Right renal pelvis (tissue), 4 donors: ENCODE measurements at regions not wholly inside any gene's neighbourhood (a gene's known extent, or its start where the extent isn't known, plus 50 kb on each side); places are given as distances from the start of the nearest gene placed in this dataset.

Source experiments
- DNase-seq, 4 donors: peaks; one replicate each; pipeline ENCODE4 v3.0.0-alpha.2; 2013; ENCODE audit warnings: low read depth in 4 of 4, low spot score in 3 of 4, missing footprints in 1 of 4

DNA sequence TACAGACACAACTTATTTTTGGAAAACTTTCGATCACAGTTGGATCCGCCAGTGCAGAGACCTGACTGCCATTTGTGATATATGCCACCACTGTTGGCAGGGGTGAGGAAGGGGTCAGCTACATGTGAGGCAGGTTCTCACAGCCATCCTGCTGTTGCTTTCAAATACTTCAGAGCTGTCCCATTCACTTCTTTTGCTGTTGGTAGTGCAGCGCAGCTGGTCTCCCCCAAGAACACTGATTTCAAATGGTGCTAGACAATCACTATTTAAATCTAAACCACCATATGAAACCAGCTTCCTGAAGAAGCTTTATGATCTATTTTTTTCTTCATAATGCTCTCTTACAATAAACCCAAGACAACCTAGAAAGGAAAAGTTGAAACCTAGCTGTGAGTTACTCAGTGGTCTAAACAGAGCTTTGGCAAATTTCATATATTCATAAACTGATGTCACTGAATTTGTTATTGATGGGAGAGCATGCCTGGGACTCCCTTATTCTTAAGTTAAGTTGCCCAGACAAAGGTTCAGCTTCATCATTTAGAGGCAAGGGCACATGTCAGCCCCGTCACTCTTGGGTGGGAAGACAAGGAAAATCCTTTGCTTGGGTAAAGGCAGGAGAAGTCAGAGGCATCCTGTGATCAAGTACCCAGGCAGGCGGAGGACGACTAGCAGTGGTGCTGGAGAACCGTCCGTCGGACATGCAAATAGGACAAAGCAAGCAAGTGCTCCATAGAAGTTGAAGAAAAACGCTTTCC, 143.4 kb upstream of the KLF14 start:
- no peak for DNase-seq

GRCh38 chr7:130877991-130878305, 143.9 kb upstream of the KLF14 start:
- no peak for DNase-seq

GRCh38 chr7:130878785-130879184, 144.8 kb upstream of the KLF14 start:
- no peak for DNase-seq

GRCh38 chr7:130879191-130879590, 145.2 kb upstream of the KLF14 start:
- no peak for DNase-seq

GRCh38 chr7:130880668-130881067, 146.7 kb upstream of the KLF14 start:
- DNase-seq: no peak

GRCh38 chr7:130881091-130881798, 147.2 kb upstream of the KLF14 start:
- no peak for DNase-seq

GRCh38 chr7:130881799-130882141, 147.8 kb upstream of the KLF14 start:
- no peak for DNase-seq

- no peak for DNase-seq
These were observed 148.4 kb upstream of the KLF14 start for GRCh38 chr7:130882396-130882795.

DNA sequence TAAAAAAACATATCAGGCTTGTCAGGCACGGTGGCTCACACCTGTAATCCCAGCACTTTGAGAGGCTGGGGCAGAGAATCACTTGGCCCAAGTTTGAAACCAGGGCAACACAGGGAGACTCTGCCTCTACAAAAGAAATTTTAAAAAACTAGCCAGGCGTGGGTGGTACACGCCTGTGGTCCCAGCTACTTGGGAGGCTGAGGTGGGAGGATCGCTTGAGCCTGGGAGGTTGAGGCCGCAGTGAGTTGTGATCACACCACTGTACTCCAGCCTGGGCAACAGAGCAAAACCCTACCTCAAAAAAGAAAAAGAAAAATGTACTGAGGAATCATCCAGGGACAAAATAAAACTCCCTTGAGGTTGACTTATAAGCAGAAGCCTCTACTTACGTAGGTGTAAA, 149.9 kb upstream of the KLF14 start:
- no peak for DNase-seq

GRCh38 chr7:130884437-130885417, 150.7 kb upstream of the KLF14 start:
- no peak for DNase-seq

- no peak for DNase-seq
These were observed 152.6 kb upstream of the KLF14 start for GRCh38 chr7:130886438-130887135.

- no peak for DNase-seq
These were observed 153.4 kb upstream of the KLF14 start for GRCh38 chr7:130887182-130887956.

DNA sequence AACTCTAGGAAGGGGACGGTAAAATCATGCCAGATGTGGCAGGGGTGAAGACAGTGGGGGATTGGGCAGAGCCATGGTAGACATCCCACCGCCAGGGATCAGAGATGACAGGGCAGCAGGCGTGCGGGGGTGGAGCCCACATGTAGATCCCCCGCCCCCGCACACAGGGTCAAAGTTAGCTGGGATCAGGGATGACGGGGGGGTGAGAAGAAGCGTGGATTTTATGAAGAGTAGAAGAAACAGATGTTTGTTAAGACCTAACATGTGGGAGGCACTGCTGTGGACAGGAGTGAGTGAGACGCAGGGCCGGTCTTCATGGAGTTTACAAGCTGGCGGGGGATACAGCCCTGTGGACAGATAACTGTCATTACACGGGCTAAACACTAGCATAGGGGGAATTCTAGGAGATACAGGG, 154.0 kb upstream of the KLF14 start:
- no peak for DNase-seq

- no peak for DNase-seq
These were observed 154.5 kb upstream of the KLF14 start for GRCh38 chr7:130888468-130888867.

DNA sequence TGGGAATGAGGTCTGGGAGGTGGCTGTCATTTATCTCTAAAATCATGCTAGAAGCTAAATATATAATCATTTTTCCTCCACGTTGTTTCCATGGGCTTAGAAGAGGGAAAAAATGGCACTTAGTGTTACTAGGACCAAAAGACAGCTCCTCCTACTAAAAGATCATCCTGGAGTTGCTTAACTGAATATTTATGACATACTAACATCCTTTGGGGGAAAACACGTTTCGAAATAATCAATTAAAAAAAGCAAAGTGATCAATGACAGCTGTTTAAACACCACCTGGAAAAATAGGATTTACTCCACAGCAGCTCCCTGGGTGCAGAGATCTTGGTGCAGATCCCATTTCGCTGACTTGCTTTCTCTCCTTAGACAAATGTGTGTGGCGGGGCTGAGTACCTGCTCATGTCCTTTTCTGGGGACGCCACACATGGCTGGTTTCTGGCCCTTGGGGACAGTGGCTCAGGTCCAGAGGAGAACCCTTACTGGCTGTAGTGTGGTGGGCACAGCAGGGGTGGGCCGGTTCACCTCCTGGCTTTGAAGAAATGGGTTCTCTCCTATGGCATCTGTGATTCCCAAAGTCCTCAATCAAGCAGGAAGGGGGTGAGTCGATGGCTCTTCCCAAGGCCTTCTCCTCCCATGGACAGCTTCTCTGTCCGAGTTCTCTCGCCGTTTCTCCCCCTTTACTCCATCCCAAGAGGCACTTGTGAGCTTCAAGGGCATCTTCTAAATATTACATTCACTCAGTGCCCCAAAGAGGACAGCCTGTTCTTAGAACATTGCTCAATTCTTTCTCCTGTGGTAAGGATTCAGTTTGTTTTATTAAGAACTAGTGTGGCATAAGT, 156.4 kb upstream of the KLF14 start:
- DNase-seq: no peak

DNA sequence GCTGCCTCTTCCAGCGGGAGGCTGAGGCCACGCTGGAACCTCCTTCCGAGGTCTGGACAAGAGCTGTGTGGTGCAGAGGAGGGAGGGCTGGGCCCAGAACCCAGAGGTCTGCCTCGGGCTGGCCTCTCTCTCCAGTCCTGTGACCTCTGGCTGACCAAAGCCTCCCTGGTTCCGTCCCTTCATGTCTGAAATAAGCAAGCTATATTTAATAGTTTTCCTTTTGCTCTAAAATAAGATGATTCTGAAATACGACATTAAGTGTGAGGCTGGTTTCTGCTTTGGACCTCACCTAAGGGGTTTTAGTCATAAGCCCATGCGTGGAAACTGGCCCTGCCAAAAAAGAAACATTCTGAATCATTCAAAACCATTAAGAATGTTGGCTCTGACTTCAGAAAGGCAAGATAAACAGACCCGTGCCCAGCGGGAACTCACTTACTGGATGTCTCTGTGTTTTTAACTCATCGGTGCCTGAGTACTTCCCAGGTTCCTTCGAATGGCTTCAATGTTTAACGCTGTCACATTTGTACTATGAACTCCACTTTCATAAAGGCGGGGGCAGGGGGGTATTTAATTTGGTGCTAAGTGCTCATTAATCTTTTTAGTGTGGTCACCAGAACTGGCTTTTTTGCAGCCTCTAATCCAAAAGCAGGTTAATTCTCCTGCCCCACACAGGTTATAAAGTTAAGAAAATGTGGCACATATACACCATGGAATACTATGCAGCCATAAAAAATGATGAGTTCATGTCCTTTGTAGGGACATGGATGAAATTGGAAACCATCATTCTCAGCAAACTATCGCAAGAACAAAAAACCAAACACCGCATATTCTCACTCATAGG, 157.5 kb upstream of the KLF14 start:
- no peak for DNase-seq

DNA sequence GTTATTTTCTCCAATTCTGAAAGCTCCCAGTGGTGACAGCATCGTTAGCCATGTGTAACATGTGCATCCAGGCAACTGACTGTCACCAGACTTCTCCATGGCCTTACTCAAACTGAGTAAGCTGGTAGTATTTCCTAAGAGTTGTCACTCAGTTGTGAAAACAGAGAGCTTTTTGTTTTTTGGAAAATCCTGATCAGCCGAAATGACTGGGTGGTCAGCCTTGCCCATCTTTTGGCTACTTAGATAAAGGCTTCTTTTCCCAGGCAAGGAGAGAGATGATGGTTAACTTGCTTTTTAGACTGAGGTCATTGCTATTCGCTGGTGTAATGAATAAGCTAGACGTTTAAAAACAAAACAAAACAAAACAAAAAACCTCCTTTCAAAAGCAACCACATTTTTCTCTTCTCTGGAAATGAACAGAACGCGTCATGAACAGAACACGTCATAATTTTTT, 159.5 kb upstream of the KLF14 start:
- no peak for DNase-seq
